ENCODE measurements at regions not wholly inside any gene's neighbourhood (a gene's known extent, or its start where the extent isn't known, plus 50 kb on each side); places are given as distances from the start of the nearest gene placed in this dataset.
"Not testable (repeated sequence)": the region's sequence is repeated elsewhere in the genome, so short reads cannot be mapped to it uniquely, and the experiment has no call there.

DNA sequence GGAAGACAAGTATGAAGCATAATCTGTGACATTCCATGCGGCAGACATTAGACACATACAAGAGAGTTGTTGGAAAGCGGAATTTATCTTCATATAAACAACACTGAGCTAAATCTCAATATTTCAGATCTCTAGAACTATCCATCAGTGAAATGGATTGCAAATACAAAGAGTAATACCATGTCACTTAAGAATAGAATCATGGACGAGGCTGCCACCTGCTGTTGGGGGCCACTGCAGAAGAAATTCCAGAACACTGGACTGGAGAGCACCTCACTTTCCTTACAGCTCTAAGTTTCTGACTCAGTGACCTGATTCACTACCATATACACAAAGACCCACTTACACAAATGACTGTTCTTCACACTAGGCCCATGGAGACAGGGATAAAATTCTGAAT, 346.7 kb downstream of the OR4F29 start:
- DNase-seq (ENCODE audit: low read depth) = not testable (repeated sequence)

GRCh38 chr1:99481-99880, 352.0 kb downstream of the OR4F29 start:
- DNase-seq (ENCODE audit: low read depth) = not testable (repeated sequence)

- DNase-seq (ENCODE audit: low read depth) = not testable (repeated sequence)
Measured at GRCh38 chr1:98811-99210, 352.7 kb downstream of the OR4F29 start.

- DNase-seq (ENCODE audit: low read depth) = not testable (repeated sequence)
Measured at GRCh38 chr1:91279-91678, 360.2 kb downstream of the OR4F29 start.

GRCh38 chr1:88110-88509, 363.4 kb downstream of the OR4F29 start:
- not testable (repeated sequence) for DNase-seq (ENCODE audit: low read depth)

DNA sequence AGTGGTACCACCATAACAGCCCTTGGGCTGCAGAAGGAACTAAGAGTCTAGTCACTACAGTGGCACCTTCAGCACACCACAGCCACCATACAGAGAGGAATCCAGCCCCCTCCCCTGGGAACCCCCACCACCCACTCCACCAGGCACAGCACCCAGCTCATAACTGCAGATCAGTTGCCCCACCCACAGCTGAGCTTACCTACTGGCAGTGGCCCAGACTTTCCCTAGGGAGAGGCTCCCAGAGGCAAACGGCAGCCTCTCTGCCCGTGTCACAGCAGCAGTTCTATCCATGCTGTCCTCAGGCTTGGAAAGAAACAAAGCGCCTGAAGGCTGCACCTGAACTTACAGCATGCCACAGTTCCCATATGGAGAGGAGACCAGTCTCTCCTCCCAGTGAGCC, 372.3 kb downstream of the OR4F29 start:
- DNase-seq (ENCODE audit: low read depth) = not testable (repeated sequence)

DNA sequence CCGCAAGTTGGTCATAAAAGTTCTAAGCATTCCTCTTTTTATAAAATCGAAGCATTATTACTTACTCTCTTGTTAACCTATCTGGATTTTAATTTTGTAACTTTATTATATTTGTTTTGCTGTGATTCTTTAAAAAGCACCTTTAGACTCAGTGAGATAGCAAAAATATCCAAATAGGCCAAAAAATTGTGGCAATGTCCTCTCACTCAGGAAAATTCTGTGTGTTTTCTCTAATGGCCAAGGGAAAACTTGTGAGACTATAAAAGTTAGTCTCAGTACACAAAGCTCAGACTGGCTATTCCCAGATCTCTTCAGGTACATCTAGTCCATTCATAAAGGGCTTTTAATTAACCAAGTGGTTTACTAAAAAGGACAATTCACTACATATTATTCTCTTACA, 386.4 kb downstream of the OR4F29 start, which contains the start of gene OR4F5:
Gene OR4F5 (plus strand): TSS at position 301 of the 400 bp plus-strand sequence.
- DNase-seq (ENCODE audit: low read depth) = not testable (repeated sequence)

GRCh38 chr1:56014-56531, 395.4 kb downstream of the OR4F29 start:
- not testable (repeated sequence) for DNase-seq (ENCODE audit: low read depth)

DNA sequence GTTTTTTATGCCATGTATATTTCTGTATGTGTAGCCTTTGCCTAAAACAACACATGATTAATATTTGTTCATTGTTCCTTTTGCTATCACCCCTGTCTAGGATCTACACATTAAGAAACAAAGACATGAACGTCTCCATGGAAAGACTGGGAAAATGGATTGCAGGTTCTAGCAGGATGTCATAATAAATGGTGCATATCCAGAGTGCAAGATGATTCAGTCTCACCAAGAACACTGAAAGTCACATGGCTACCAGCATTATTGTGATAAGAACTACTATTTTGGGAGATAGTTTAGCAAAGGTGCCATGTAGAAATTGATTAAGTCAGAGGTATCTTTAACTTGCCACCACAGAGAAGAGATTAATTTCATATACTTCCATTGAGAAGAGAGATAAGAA, 398.3 kb downstream of the OR4F29 start:
- DNase-seq (ENCODE audit: low read depth) = not testable (repeated sequence)

- DNase-seq (ENCODE audit: low read depth) = not testable (repeated sequence)
Measured at GRCh38 chr1:41965-42466, 409.5 kb downstream of the OR4F29 start.

- DNase-seq (ENCODE audit: low read depth) = not testable (repeated sequence)
Measured at GRCh38 chr1:41197-41596, 410.3 kb downstream of the OR4F29 start.

DNA sequence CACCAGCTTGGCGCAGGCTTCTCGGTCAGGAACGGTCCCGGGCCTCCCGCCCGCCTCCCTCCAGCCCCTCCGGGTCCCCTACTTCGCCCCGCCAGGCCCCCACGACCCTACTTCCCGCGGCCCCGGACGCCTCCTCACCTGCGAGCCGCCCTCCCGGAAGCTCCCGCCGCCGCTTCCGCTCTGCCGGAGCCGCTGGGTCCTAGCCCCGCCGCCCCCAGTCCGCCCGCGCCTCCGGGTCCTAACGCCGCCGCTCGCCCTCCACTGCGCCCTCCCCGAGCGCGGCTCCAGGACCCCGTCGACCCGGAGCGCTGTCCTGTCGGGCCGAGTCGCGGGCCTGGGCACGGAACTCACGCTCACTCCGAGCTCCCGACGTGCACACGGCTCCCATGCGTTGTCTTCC, 422.3 kb downstream of the OR4F29 start:
- DNase-seq (ENCODE audit: low read depth) = not testable (repeated sequence)

GRCh38 chr1:17298-17697, 434.2 kb downstream of the OR4F29 start:
- not testable (repeated sequence) for DNase-seq (ENCODE audit: low read depth)

GRCh38 chr1:16025-16424, 435.5 kb downstream of the OR4F29 start:
- not testable (repeated sequence) for DNase-seq (ENCODE audit: low read depth)

- not testable (repeated sequence) for DNase-seq (ENCODE audit: low read depth)
Measured at GRCh38 chr1:9941-10717, 441.3 kb downstream of the OR4F29 start.

Data from M059J (cell line).